ENCODE measurements at regions not wholly inside any gene's neighbourhood (a gene's known extent, or its start where the extent isn't known, plus 50 kb on each side); places are given as distances from the start of the nearest gene placed in this dataset.
A peak's percentile ranks its signal among the peaks of the same experiment; 100 is the strongest.

- intact Hi-C loops (cut with DNase I), result no loop called here
These were observed 62.3 kb upstream of the PLSCR4 start for GRCh38 chr3:146313031-146313745.

GRCh38 chr3:146308682-146309081 is 57.8 kb upstream of the PLSCR4 start:
- no peak for DNase-seq
- intact Hi-C loops (cut with DNase I), result no loop called here

More at GRCh38 chr3:146313031-146313745, 62.3 kb upstream of the PLSCR4 start:
- DNase-seq, result peak in 1 of 10 donors; percentile 20

GRCh38 chr3:146308222-146308621 is 57.3 kb upstream of the PLSCR4 start:
- no peak for DNase-seq
- intact Hi-C loops (cut with DNase I), result no loop called here

- DNase-seq, result no peak
- intact Hi-C loops (cut with DNase I), result no loop called here
These were observed 56.5 kb upstream of the PLSCR4 start for GRCh38 chr3:146307456-146307725.

GRCh38 chr3:146306656-146307455 is 56.0 kb upstream of the PLSCR4 start:
- intact Hi-C loops (cut with DNase I), result no loop called here
- DNase-seq, result peak in 1 of 10 donors; percentile 24

GRCh38 chr3:146305808-146306423 is 55.0 kb upstream of the PLSCR4 start:
- intact Hi-C loops (cut with DNase I), result no loop called here

GRCh38 chr3:146300768-146301167 is 49.9 kb upstream of the PLSCR4 start:
- DNase-seq, result peak in 7 of 10 donors; percentile 14 to 77 (median 28)
- intact Hi-C loops (cut with DNase I), result no loop called here

More at GRCh38 chr3:146305808-146306423, 55.0 kb upstream of the PLSCR4 start:
- peak in 1 of 10 donors; percentile 15 for DNase-seq
